ENCODE measurements at regions not wholly inside any gene's neighbourhood (a gene's known extent, or its start where the extent isn't known, plus 50 kb on each side); places are given as distances from the start of the nearest gene placed in this dataset.

DNA sequence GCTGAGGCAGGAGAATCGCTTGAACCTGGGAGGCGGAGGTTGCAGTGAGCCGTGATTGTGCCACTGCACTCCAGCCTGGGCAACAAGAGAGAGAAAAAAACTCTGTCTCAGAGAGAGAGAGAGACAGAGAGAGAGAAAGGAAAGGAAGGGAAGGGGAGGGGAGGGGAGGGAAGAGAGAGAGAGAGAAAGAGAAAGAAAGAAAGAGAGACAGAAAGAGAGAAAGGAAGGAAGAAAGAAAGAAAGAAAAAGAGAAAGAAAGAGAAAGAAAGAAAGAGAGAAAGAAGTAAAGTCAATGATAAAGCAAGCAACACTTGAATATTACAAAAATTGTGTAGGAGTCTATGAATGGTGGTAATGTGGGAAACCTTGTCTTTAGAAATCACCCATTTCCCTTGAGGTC lies 133.6 kb upstream of the MSX2 start:
- DNase-seq (ENCODE audit: extremely low read depth, low read depth) = no peak
- H3K4me3 ChIP-seq (replicated peaks; ENCODE audit: low read depth, low read length) = no peak overlapping the region
- no peak for TF ChIP-seq CTCF (IDR thresholded peaks at IDR 0.05; ENCODE audit: low read depth, low read length, missing control alignments)

- TF ChIP-seq CTCF (IDR thresholded peaks at IDR 0.05; ENCODE audit: low read depth, low read length, missing control alignments) = no peak
- no peak for DNase-seq (ENCODE audit: extremely low read depth, low read depth)
- no peak overlapping the region for H3K4me3 ChIP-seq (replicated peaks; ENCODE audit: low read depth, low read length)
These were observed 128.0 kb upstream of the MSX2 start for GRCh38 chr5:174596429-174596828.

- no peak overlapping the region for H3K4me3 ChIP-seq (replicated peaks; ENCODE audit: low read depth, low read length)
- no peak for TF ChIP-seq CTCF (IDR thresholded peaks at IDR 0.05; ENCODE audit: low read depth, low read length, missing control alignments)
- no peak for DNase-seq (ENCODE audit: extremely low read depth, low read depth)
These were observed 124.4 kb upstream of the MSX2 start for GRCh38 chr5:174599992-174600391.

DNA sequence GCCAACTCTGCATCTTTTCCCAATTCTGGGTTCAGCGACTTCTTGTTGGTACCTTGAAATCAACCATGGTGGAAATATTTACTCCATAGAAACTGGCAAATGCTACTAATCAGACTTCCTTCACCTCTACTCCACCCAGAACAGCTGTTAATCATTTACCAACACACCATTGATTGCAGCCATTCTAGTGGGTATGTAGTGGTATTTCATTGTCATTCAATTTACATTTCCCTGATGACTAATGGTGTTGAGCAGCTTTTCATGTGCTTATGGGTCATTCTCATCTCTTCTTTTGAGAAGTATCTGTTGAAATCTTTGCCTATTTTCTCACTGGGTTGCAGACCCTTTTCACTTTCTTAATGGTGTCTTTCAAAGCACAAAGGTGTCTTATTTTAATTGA lies 122.4 kb upstream of the MSX2 start:
- H3K4me3 ChIP-seq (replicated peaks; ENCODE audit: low read depth, low read length) = no peak overlapping the region
- TF ChIP-seq CTCF (IDR thresholded peaks at IDR 0.05; ENCODE audit: low read depth, low read length, missing control alignments) = no peak
- no peak for DNase-seq (ENCODE audit: extremely low read depth, low read depth)

DNA sequence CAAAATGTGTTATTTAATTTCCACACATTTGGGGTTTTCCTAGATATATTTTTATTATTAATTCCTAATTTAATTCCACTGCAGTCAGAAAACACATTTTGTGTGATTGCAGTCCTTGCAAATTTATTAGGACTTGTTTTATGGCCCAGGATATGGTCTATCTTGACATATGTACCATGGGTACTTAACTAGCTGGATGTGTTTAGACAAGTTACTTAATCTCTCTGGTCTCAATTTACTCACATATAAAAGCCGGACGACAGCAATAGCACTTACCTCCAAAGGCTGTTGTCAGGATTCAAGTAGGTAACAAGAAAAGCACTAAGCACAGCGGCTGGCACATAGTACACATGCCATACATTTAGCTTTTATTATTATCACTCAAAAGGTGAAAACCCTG lies 118.2 kb upstream of the MSX2 start:
- TF ChIP-seq CTCF (IDR thresholded peaks at IDR 0.05; ENCODE audit: low read depth, low read length, missing control alignments) = no peak
- no peak for DNase-seq (ENCODE audit: extremely low read depth, low read depth)
- no peak overlapping the region for H3K4me3 ChIP-seq (replicated peaks; ENCODE audit: low read depth, low read length)

DNA sequence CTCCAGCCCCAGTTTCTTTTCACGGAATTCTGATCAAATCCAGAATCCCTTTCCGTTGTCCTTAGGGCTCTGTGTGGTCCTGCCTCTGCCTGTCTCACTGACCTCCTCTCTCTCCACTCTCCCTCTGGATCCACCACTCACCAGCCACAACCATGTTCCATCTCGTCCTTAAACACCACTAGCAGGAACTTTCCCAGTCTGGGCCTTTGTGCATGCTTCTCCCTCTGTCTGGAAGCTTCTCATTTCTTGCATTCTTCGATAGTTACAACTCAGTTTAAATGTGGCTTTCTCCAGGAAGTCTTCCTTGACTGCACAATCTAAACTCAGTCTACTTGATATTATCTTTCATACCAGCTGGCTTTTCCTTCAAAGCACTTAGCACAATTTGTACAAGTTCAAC lies 117.7 kb upstream of the MSX2 start:
- no peak for TF ChIP-seq CTCF (IDR thresholded peaks at IDR 0.05; ENCODE audit: low read depth, low read length, missing control alignments)
- no peak for DNase-seq (ENCODE audit: extremely low read depth, low read depth)
- no peak overlapping the region for H3K4me3 ChIP-seq (replicated peaks; ENCODE audit: low read depth, low read length)

DNA sequence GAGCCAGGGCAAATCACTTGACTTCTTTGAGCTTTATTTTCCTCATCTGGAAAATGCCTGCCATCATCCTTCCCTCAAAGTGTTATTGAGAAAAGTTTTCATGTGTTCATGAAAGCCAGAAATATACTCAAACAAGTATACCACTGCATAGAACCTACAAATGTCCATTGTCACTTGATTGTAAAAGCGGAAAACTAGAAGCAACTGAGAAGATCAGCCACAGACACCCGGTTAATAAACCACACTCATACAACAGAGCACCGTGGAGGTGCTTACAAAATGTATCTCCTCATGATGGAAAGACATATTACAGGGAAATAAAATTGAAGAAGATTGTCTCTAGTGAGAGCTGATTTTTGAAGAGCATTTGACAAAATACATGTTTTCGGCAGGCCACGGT lies 117.2 kb upstream of the MSX2 start:
- TF ChIP-seq CTCF (IDR thresholded peaks at IDR 0.05; ENCODE audit: low read depth, low read length, missing control alignments) = no peak
- H3K4me3 ChIP-seq (replicated peaks; ENCODE audit: low read depth, low read length) = no peak overlapping the region
- no peak for DNase-seq (ENCODE audit: extremely low read depth, low read depth)

Measured in HFF-Myc (cell line).